Large intestine (tissue), 3 donors: ENCODE measurements at regions not wholly inside any gene's neighbourhood (a gene's known extent, or its start where the extent isn't known, plus 50 kb on each side); places are given as distances from the start of the nearest gene placed in this dataset.
"Not testable (repeated sequence)": the region's sequence is repeated elsewhere in the genome, so short reads cannot be mapped to it uniquely, and the experiment has no call there.

Source experiments
- DNase-seq, 2 donors: peaks; one replicate each; pipeline versions ENCODE4 v3.0.0 to v3.0.0-alpha.2; 2013
- H3K27ac ChIP-seq: one replicate; pipeline ENCODE4 v1.5.1; 2013; ENCODE audit warnings: low read length
- H3K27me3 ChIP-seq: 2 replicates; pipeline ENCODE4 v1.6.1; 2013; ENCODE audit warnings: low read length; ENCODE audit not compliant: control insufficient read depth, insufficient read depth
- H3K36me3 ChIP-seq: 2 replicates; pipeline ENCODE4 v1.6.1; 2013; ENCODE audit warnings: low read length; ENCODE audit not compliant: control insufficient read depth, insufficient read depth
- H3K4me1 ChIP-seq: one replicate; pipeline ENCODE4 v1.6.1; 2013; ENCODE audit warnings: low read length; ENCODE audit not compliant: control insufficient read depth, insufficient read depth
- H3K4me3 ChIP-seq: one replicate; pipeline ENCODE4 v1.5.1; 2013; ENCODE audit warnings: low read length
- H3K9me3 ChIP-seq: one replicate; pipeline ENCODE4 v1.6.1; 2013; ENCODE audit warnings: mild to moderate bottlenecking, low read depth, low read length, moderate library complexity; ENCODE audit not compliant: control insufficient read depth
- WGBS: methylation state at CpG from one replicate; pipeline ENCODE4 v1.1.5; 2013; ENCODE audit warnings: low lambda C conversion rate; ENCODE audit not compliant: insufficient coverage; 5-methylcytosine and 5-hydroxymethylcytosine counted together

DNA sequence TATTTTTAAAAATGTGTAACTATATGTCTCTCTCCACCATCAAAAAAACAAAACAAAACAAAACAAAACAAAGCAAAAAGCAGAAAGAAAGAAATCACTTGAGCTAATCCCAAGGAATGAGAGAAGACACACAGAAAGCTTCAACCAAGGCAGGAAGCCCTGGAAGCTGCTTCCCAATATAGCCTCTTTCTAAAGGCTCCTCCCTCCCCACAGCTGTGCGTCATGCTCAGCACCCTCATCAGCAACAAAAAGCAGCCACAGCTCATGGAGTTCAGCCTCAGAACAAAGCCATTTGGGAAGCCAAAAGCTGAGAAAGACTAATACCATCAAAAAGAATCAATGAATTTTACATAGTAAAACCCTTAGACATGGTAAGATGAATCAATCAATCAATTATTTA, 501.6 kb upstream of the SMIM31 start:
- Histone ChIP-seq H3K27me3 (no peaks in the 10 kb centered on the region), H3K27ac (no peak overlapping the region), H3K9me3 (no peaks in the 10 kb centered on the region), H3K36me3 (no peaks in the 10 kb centered on the region), H3K4me1 (no peaks in the 10 kb centered on the region), H3K4me3 (no peak overlapping the region)
- DNase-seq, result no peak
- WGBS, result no CpG with 5 or more reads among the region's 1 CpG

DNA sequence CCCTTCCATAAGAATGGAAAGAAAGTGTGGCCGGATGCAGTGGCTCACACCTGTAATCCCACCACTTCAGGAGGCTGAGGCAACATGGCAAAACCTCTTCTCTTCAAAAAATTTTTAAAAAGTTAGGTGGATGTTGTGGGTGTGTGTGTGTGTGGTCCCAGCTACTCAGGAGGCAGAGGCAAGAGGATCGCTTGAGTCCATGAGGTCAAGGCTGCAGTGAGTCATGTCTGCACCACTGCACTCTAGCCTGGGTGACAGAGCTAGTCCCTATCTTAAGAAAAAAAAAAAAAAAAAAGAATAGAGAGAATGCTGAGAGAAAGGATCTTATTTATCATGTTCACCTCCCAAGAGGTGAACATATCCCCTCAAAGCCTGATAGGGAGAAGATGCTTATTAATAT, 492.1 kb upstream of the SMIM31 start:
- H3K4me1 ChIP-seq, result no peaks in the 10 kb centered on the region
- DNase-seq, result no peak
- H3K27me3 ChIP-seq, result no peaks in the 10 kb centered on the region
- WGBS, result no CpG with 5 or more reads among the region's 2 CpGs
- no peaks in the 10 kb centered on the region for H3K36me3 ChIP-seq
- no peak overlapping the region for H3K27ac ChIP-seq
- no peaks in the 10 kb centered on the region for H3K9me3 ChIP-seq
- no peak overlapping the region for H3K4me3 ChIP-seq

DNA sequence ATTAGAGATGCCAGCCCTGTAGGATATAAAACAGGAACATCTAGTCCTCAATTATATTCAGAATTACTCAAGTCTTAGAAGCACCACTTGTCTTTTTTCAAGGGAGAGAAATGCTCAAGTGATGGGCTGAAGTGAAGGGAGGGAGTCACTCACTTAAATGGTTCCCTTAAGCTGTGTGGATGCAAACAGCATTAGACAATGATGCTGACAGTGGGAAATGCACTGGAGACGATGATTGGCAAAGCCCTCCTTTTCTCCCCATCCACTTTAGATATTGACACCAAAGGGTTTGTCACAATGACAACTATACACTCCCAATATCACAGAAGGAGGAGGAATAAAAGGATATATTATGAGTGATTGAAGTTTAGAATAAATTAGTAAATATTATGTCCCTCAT, 491.4 kb upstream of the SMIM31 start:
- H3K4me3 ChIP-seq, H3K4me1 ChIP-seq, H3K27ac ChIP-seq, H3K36me3 ChIP-seq, DNase-seq, H3K9me3 ChIP-seq, H3K27me3 ChIP-seq: not testable (repeated sequence)
- 100% methylated on average over 1 of the region's 1 CpG for WGBS

DNA sequence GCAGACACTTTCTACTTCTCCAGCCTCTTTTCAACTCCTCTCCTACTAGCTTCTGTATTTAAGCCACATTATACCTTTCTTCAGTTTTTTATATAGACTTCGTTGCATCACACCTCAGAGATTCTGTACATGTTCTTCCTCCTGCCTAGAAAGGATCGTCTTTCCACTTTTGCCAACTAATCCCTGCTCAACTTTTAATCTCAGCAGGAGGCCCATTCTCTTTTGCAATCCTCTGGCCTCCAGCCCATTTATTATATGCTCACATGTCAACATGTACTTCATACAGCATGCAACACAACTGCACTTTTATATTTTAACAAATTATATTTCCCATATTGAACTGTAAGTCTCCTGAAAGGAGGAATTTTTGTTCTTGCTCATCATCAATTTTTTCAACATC, 476.5 kb upstream of the SMIM31 start:
- H3K4me1 ChIP-seq, H3K27ac ChIP-seq, DNase-seq, H3K36me3 ChIP-seq, H3K27me3 ChIP-seq, H3K4me3 ChIP-seq, H3K9me3 ChIP-seq: not testable (repeated sequence)
- WGBS, result 75% methylated on average over 1 of the region's 2 CpGs

DNA sequence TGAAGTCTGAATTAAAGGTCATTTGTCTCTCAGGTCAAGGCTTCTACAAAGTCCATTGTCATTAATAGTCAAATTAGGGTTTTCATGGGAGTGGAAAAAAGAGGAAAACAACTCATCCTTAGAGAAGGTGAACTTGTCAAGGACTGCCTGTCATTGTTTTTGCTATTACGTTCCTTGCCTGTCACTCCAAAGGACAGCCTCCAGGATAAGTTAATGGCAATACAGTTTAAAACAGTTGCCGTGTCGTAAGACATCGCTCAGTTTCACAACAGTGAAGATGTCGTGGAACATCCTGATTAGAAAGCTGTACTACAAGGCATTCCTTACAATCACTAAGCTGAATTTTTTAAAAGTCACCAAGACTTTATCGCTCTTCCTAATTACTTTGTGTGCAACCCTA, 466.8 kb upstream of the SMIM31 start:
- no peak for DNase-seq
- no CpG with 5 or more reads among the region's 6 CpGs for WGBS
- Histone ChIP-seq H3K27ac (no peak overlapping the region), H3K9me3 (peaks cover 4% of the 10 kb centered on the region), H3K4me3 (no peak overlapping the region), H3K36me3 (no peaks in the 10 kb centered on the region), H3K4me1 (no peaks in the 10 kb centered on the region), H3K27me3 (no peaks in the 10 kb centered on the region)

DNA sequence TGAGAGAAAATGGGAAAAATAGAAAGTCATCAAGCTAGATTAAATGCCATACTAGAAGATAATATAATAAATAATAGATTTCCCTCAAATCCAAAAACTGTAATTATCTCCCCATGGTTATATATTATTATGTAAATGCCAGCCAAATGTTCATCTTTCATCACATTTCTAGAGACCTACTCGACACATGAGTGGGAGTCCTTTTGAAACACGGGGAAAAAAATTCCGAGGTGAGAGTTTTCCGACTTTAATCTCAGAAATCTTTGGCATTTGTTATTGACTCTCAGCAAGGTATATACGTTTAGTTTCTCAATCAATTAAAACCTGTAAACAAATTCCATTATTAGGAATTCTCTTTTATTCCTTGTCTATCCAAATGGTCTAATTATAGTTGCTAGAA, 465.4 kb upstream of the SMIM31 start:
- no CpG with 5 or more reads among the region's 5 CpGs for whole genome bisulfite sequencing
- H3K4me1 ChIP-seq, result no peaks in the 10 kb centered on the region
- peaks cover 4% of the 10 kb centered on the region for H3K9me3 ChIP-seq
- no peak overlapping the region for H3K4me3 ChIP-seq
- no peaks in the 10 kb centered on the region for H3K27me3 ChIP-seq
- no peaks in the 10 kb centered on the region for H3K36me3 ChIP-seq
- H3K27ac ChIP-seq, result no peak overlapping the region
- DNase-seq, result no peak

DNA sequence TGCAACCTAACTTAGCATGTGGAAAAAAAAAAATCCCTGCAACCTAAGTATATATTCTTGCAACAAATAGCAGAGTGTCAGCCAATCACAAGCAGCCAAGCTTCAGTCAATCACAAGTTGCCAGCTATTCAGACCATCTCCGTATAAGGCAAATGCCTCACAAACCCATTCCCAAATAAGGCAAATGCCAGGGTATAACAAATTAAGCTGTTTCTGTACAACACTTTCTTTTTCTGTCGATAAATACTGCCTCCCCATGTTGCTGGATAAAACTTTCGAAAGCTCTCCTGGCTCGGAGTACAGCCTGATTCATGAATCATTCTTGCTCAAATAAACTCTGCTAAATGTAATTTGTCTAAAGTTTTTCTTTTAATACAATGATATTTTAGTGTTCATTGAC, 460.7 kb upstream of the SMIM31 start:
- no peak for DNase-seq
- no peaks in the 10 kb centered on the region for H3K4me1 ChIP-seq
- no peaks in the 10 kb centered on the region for H3K27me3 ChIP-seq
- no peaks in the 10 kb centered on the region for H3K36me3 ChIP-seq
- H3K9me3 ChIP-seq, result no peaks in the 10 kb centered on the region
- no peak overlapping the region for H3K27ac ChIP-seq
- WGBS, result 100% methylated on average over 1 of the region's 4 CpGs
- no peak overlapping the region for H3K4me3 ChIP-seq

DNA sequence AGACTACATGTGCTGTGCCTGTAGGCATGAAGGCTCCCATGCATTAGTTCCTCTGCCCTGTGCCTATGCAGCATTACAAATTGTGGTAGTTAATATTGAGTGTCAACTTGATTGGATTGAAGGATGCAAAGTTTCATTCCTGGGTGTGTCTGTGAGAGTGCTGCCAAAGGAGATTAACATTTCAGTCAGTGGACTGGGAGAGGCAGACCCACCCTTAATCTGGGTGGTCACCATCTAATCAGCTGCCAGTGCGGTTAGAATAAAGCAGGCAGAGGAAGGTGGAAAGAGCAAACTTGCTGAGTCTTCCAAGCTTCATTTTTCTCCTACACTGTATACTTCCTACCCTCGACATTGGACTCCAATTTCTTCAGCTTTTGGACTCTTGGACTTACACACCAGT, 460.2 kb upstream of the SMIM31 start:
- H3K27me3 ChIP-seq, result no peaks in the 10 kb centered on the region
- WGBS, result no CpG with 5 or more reads among the region's 2 CpGs
- no peak overlapping the region for H3K27ac ChIP-seq
- H3K36me3 ChIP-seq, result no peaks in the 10 kb centered on the region
- DNase-seq, result no peak
- H3K4me1 ChIP-seq, result no peaks in the 10 kb centered on the region
- no peak overlapping the region for H3K4me3 ChIP-seq
- no peaks in the 10 kb centered on the region for H3K9me3 ChIP-seq

DNA sequence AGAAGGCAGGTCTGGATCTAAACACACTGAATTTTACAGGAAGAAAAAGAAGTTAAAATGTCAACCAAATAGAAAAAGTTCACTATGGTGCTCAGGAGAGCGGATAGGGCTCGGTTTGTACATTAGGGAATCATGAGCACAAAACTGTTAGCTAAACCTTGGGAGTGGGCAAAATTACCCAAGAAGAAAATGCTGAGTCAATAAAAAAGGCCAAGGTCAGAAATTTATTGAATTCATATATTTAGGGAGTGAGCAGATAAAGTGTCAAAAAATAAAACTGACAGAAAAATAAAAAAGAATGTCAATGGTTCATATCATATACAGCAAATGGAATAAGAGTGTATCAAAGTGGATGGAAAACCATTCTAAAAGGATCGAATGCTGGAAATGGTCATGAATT, 452.5 kb upstream of the SMIM31 start:
- Histone ChIP-seq H3K27me3 (no peaks in the 10 kb centered on the region), H3K36me3 (no peaks in the 10 kb centered on the region), H3K4me3 (no peak overlapping the region), H3K4me1 (no peaks in the 10 kb centered on the region), H3K9me3 (no peaks in the 10 kb centered on the region), H3K27ac (no peak overlapping the region)
- WGBS, result 85% methylated on average over 3 of the region's 3 CpGs
- DNase-seq, result no peak

DNA sequence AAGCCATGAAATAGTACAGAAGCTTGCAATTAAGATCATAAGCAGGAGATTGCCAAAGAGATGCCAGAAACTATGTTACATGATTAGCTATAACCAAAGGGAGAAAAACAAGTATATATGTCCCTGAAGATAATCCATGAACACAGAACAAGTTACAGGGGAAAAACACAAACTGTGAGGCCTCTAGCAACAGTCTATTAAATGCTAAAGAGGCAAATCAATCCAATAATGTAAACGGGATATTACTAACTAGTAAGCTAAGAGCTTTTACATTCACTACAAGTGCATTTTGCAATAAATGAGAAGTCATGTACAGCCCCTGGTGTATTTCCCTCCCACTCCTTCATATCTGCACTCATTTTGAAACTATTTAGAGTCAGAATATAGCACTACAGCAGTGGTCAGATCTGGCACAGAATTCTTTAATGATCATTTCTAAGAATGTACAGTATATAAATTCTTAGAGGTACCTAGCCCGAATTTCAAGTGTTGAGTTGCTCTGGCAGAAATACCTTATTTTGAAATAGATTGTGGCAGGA, 449.8 kb upstream of the SMIM31 start:
- no peak for DNase-seq
- no peak overlapping the region for H3K4me3 ChIP-seq
- no peaks in the 10 kb centered on the region for H3K27me3 ChIP-seq
- WGBS, result 83% methylated on average over 1 of the region's 2 CpGs
- H3K27ac ChIP-seq, result no peak overlapping the region
- no peaks in the 10 kb centered on the region for H3K4me1 ChIP-seq
- H3K36me3 ChIP-seq, result no peaks in the 10 kb centered on the region
- H3K9me3 ChIP-seq, result no peaks in the 10 kb centered on the region

DNA sequence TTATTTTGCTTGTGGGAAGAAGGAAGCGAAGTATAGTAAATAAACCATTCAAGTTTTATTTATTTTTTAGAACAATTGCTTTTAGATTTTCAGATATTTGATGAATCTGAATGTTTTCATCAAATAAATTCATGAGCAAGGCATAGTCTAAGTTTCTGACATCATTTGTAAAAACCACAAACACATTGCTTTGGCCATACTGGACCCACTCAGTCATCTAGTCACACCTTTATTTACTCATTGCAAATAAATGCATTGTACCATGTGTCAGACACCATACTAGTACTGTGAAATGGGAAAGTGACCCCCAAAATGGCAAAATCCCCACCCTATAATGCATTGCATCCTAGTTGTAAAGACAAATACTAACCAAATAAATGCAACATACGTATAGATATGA, 449.1 kb upstream of the SMIM31 start:
- H3K36me3 ChIP-seq, result no peaks in the 10 kb centered on the region
- no peak overlapping the region for H3K4me3 ChIP-seq
- no peaks in the 10 kb centered on the region for H3K4me1 ChIP-seq
- whole genome bisulfite sequencing, result 100% methylated on average over 2 of the region's 2 CpGs
- DNase-seq, result no peak
- no peaks in the 10 kb centered on the region for H3K27me3 ChIP-seq
- no peak overlapping the region for H3K27ac ChIP-seq
- H3K9me3 ChIP-seq, result no peaks in the 10 kb centered on the region
